ENCODE measurements at regions not wholly inside any gene's neighbourhood (a gene's known extent, or its start where the extent isn't known, plus 50 kb on each side); places are given as distances from the start of the nearest gene placed in this dataset.
"Not testable (repeated sequence)": the region's sequence is repeated elsewhere in the genome, so short reads cannot be mapped to it uniquely, and the experiment has no call there.

GRCh38 chr2:40712197-40712894, 260.5 kb upstream of the SLC8A1 start:
- DNase-seq = not testable (repeated sequence)

DNA sequence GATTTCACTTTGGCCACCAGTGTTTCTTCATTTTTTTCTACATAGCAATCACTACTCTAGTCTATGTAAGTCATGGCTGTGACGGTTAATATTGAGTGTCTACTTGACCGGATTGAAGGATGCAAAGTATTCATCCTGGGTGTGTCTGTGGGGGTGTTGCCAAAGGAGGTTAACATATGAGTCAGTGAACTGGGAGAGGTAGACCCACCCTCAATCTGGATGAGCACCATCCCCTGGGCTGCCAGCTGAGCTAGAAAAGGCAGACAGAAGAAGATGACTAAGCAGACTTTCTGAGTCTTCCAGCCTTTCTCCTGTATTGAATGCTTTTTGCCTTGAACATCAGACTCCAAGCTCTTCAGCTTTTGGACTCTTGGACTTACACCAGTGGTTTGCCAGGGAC, 265.0 kb upstream of the SLC8A1 start:
- no peak for DNase-seq

- DNase-seq = no peak
These were observed 267.5 kb upstream of the SLC8A1 start for GRCh38 chr2:40719414-40719813.

- DNase-seq = no peak
These were observed 269.7 kb upstream of the SLC8A1 start for GRCh38 chr2:40721595-40721994.

DNA sequence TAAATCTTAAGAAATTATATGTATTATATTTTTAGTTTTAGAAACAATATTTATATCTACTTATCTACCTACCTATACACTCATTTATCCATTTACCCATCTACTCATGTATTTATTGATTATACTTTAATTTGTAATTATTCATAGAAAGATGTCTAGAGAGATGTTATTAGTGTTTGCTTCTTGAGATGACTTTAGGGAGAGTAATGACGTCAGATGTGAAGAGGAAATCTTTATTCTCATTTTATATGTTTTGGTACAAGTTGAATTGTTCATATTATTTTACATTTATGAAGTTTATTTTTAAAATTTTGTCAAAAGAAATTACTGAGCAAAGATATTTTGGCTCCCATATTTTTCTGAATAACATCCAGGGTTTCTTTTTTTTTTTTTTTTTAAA, 271.3 kb upstream of the SLC8A1 start:
- DNase-seq = no peak

DNA sequence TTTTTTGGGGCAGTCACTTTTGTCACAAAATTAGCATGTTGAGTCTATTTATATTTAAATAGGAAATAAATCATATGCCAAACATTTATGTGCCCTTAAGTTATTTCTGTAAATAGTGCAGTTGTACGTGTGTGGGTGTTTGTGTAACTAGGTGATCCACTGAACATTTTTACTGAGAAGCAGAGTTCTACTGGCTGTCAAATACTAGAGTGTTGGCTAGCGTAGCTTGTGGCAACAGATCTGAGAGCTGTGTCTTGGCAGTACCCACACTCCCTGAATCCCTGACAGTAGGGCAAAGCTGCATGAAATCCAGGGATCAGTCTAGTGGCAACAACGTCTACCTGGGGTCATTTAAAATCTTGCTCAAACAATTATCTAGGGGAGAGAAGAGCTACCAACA, 273.1 kb upstream of the SLC8A1 start:
- no peak for DNase-seq

- DNase-seq = no peak
These were observed 274.1 kb upstream of the SLC8A1 start for GRCh38 chr2:40725950-40726349.

DNA sequence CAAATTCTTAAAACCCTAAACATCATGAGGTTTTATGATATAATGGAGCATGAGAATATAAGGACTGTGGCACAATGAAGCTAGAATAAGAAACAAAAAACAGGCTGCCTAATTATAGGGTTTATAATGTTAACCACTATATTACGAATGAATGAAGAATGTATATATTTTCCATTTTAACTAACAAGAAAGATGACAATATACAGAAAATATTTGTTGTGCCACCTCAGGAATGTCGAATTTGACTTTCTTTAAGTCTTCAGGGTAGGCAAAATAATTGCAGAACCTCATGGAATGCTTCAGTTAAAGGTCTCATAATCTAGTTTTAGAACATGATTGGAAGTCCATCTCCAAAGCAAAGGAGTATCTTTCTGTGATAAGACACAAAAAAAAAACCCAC, 282.9 kb upstream of the SLC8A1 start:
- DNase-seq = no peak

DNA sequence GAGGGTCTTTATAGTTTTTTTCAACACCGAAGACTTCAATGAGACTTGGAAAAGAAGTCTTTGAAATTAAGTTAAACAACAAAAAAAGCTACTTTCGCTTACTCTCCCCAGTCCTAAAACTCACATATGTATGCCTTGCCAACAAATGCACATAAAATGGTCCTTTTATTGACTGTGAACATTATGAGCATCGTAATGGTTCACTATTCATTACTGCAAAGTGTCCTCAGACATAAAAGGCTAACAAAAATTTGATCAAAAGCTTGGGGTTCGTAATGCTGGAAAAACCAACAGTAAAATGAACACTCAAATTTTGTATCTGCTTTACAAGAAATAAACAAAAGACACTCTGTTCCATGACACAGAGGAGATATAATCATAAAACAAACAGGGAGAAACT, 285.3 kb upstream of the SLC8A1 start:
- no peak for DNase-seq

DNA sequence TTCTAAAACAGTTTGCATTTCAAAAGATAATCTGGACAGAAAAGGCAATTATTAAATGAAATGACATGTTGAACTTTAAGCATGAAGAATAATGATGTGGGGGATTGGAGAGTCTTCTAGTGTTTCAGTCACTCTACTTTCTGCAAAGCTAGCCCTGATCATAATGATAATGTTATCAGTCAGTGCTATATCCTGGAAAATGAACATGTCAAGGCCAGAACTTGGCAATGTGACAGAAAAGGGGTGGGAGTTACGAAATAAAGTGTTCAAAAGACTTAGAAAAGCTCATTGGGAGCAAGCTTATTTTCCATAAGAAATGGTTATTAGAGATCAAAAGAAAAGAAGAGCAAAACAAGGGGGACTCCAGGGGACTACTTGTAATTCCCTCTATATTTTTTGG, 288.5 kb upstream of the SLC8A1 start:
- no peak for DNase-seq

GRCh38 chr2:40741532-40741931, 289.6 kb upstream of the SLC8A1 start:
- no peak for DNase-seq

DNA sequence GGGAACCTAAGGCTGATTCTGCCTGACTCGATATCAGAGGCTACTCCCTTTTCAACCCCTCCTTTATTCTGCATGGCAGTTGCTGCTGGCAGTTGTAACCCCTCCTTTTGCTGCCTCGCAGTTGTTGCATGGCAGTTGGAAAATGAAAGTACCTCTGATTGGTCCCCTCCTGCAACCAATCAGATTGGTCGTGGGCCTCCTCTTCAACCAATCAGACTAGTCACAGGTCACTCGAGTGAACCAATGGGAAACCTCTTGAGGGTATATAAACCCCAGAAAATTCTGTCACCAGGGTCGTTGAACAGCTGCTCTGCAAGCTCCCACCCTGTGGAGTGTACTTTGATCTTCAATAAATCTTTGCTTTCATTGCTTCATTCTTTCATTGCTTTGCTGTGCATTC, 294.3 kb upstream of the SLC8A1 start:
- no peak for DNase-seq

DNA sequence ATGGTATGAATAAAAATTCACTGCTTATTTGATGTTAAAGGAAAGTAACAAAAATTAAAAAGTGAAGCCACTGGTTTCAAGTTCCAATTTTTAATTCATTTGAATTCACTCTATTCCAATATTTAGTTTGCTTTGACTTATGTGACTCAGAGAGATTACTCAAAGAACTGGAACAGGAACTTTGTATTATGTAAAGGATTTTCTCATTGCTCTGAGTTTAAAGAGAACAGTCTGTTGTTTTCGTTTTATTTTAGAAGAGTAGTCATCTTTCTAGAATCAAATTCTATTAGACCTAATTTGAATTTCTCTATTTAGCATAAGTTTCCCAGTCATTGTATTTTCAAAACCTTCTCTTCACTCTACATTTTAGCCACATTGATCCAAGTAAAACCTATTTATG, 300.1 kb upstream of the SLC8A1 start:
- no peak for DNase-seq

DNA sequence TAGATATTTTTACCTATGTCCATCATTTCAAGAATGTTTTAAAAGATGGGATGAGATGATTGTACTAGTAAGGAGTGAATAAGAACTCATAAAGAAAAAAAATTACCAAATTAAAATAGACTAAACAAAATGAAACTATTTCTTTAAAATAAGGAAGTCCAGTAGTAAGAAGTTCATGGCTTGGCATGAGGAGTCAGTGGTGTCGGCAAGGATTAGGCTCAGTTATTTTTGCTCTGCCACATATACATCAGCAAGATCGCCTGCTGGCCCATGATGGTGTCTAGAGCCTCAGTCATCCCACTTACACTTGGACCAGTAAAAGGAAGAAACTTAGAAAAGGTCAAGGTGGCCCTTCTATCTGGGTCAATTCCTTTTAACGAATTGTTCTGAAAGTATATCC, 300.9 kb upstream of the SLC8A1 start:
- DNase-seq = no peak

- no peak for DNase-seq
These were observed 303.0 kb upstream of the SLC8A1 start for GRCh38 chr2:40754912-40755311.

GRCh38 chr2:40758401-40759155, 306.7 kb upstream of the SLC8A1 start:
- DNase-seq = no peak

GRCh38 chr2:40760071-40760666, 308.3 kb upstream of the SLC8A1 start:
- no peak for DNase-seq

GRCh38 chr2:40773291-40773690, 321.4 kb upstream of the SLC8A1 start:
- DNase-seq = no peak

DNA sequence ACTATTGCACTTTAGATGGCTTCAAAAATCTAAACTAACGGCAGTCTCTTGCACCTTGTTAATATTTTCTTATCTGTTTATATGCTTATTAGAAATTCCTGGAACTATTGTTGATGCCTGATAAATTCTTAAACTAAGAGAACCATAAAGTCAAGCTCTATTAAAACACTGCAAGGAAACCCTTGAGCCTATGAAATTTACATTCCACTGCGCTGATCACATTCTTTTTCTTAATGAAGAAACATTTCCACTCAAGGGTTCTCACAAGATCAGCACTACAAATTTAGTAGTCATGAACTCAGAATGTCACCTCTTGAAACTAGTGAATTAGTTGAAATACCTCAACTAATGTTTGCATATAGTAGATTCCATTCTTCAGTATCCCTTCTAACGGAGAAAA, 331.8 kb upstream of the SLC8A1 start:
- DNase-seq = no peak

- DNase-seq = no peak
These were observed 334.7 kb upstream of the SLC8A1 start for GRCh38 chr2:40786636-40787035.

- no peak for DNase-seq
These were observed 345.2 kb upstream of the SLC8A1 start for GRCh38 chr2:40797120-40797519.

DNA sequence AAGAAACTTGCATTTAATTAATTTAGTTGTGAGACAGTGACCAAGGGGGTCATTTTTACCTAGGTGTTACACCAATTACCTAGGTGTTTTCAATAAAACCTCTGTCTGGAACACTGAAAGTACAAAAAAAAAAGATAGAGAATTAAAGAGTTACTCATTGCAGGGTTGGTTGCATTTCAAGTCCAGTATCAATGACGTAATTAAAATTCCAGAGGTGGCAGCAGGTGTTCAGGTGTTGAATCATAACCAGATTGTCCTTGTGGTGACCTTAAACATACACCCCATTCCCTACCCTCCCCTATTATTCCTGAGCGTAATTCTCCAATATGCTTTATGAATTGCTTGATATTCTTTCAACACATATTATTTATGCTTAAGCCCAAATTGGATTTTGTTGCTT, 352.0 kb upstream of the SLC8A1 start:
- no peak for DNase-seq

- no peak for DNase-seq
These were observed 357.3 kb upstream of the SLC8A1 start for GRCh38 chr2:40809156-40809555.

DNA sequence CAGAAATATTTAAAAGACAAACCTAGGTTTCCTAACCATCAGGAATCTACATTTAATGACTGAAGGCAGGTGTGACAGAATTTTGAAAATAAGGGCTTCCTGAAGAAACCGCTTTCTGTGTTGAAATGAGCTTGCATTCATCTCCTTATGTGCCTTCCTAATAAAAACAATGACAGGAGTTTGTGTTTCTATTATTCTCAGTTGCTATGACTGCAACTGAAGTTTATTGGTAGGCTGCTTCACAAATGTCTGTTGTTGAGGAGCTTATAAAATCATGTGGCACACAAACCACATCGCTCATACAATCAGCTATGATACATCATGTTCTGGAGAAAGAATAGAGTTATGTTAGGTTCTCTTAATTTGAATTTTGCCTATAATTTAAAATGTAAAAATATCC, 362.7 kb upstream of the SLC8A1 start:
- DNase-seq = no peak
